ENCODE measurements at regions not wholly inside any gene's neighbourhood (a gene's known extent, or its start where the extent isn't known, plus 50 kb on each side); places are given as distances from the start of the nearest gene placed in this dataset.

DNA sequence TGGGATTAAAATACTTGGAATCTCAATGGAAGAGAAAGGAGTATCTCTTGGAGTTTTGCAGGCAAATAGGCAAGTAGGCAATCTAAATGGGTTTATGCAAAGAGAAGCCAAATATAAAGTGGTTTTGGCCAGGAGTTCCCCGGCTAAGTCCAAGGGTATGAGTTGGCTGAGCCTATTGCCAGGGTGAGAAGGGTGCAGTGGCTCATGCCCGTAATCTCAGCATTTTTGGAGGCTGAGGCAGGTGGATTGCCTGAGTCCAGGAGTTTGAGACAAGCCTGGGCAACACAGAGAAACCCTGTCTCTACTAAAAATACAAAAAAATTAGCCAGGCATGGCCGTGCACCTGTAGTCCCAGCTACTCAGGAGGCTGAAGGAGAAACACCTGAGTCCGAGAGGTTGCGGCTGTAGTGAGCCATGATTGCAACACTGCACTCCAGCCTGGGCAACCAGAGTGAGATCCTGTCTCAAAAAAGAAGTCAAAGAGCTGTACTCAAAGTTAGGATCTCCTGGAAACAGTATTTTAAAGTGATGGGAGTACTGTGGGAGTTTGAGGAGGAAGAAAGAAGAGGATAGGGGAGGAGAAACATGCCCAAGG is 130.4 kb upstream of the RAB18 start:
- TF ChIP-seq, protein P1, sequence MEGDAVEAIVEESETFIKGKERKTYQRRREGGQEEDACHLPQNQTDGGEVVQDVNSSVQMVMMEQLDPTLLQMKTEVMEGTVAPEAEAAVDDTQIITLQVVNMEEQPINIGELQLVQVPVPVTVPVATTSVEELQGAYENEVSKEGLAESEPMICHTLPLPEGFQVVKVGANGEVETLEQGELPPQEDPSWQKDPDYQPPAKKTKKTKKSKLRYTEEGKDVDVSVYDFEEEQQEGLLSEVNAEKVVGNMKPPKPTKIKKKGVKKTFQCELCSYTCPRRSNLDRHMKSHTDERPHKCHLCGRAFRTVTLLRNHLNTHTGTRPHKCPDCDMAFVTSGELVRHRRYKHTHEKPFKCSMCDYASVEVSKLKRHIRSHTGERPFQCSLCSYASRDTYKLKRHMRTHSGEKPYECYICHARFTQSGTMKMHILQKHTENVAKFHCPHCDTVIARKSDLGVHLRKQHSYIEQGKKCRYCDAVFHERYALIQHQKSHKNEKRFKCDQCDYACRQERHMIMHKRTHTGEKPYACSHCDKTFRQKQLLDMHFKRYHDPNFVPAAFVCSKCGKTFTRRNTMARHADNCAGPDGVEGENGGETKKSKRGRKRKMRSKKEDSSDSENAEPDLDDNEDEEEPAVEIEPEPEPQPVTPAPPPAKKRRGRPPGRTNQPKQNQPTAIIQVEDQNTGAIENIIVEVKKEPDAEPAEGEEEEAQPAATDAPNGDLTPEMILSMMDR (IDR thresholded peaks at IDR 0.05; ENCODE audit: extremely low read depth in 1 of 2, insufficient read depth in 1 of 2, low read depth in 1 of 2, low read length in 2 of 2) = no peak
- TF ChIP-seq EZH2 (IDR thresholded peaks at IDR 0.05; ENCODE audit: borderline replicate concordance, low read depth, low read length, severe bottlenecking) (no peak), POLR2AphosphoS5 (IDR thresholded peaks at IDR 0.05; ENCODE audit: insufficient read depth, low read depth, low read length) (no peak), POLR2A (IDR thresholded peaks at IDR 0.05; ENCODE audit: low read depth, low read length) (no peak), MYC (IDR thresholded peaks at IDR 0.05; ENCODE audit: low read depth, low read length) (no peak), FOS (IDR thresholded peaks at IDR 0.05; ENCODE audit: borderline replicate concordance, insufficient read depth, low read length) (no peak)
- TF ChIP-seq, protein P2, sequence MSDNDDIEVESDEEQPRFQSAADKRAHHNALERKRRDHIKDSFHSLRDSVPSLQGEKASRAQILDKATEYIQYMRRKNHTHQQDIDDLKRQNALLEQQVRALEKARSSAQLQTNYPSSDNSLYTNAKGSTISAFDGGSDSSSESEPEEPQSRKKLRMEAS (IDR thresholded peaks at IDR 0.05; ENCODE audit: insufficient read depth, insufficient read length) = no peak
